ENCODE measurements at regions not wholly inside any gene's neighbourhood (a gene's known extent, or its start where the extent isn't known, plus 50 kb on each side); places are given as distances from the start of the nearest gene placed in this dataset.
"Not testable (repeated sequence)": the region's sequence is repeated elsewhere in the genome, so short reads cannot be mapped to it uniquely, and the experiment has no call there.

- DNase-seq (ENCODE audit: low read depth), result no peak
Observed at GRCh38 chr6:78505178-78505577, 362.2 kb upstream of the IRAK1BP1 start.

GRCh38 chr6:78511009-78511408 lies 356.3 kb upstream of the IRAK1BP1 start:
- DNase-seq (ENCODE audit: low read depth), result no peak

- DNase-seq (ENCODE audit: low read depth), result no peak
Observed at GRCh38 chr6:78513856-78514255, 353.5 kb upstream of the IRAK1BP1 start.

GRCh38 chr6:78515271-78515670 lies 352.1 kb upstream of the IRAK1BP1 start:
- no peak for DNase-seq (ENCODE audit: low read depth)

- no peak for DNase-seq (ENCODE audit: low read depth)
Observed at GRCh38 chr6:78517399-78517798, 350.0 kb upstream of the IRAK1BP1 start.

GRCh38 chr6:78523622-78524021 lies 343.7 kb upstream of the IRAK1BP1 start:
- no peak for DNase-seq (ENCODE audit: low read depth)

- no peak for DNase-seq (ENCODE audit: low read depth)
Observed at GRCh38 chr6:78525976-78526375, 341.4 kb upstream of the IRAK1BP1 start.

GRCh38 chr6:78526432-78526831 lies 340.9 kb upstream of the IRAK1BP1 start:
- no peak for DNase-seq (ENCODE audit: low read depth)

GRCh38 chr6:78528926-78529325 lies 338.4 kb upstream of the IRAK1BP1 start:
- DNase-seq (ENCODE audit: low read depth), result no peak

- no peak for DNase-seq (ENCODE audit: low read depth)
Observed at GRCh38 chr6:78530208-78530607, 337.1 kb upstream of the IRAK1BP1 start.

GRCh38 chr6:78533426-78533825 lies 333.9 kb upstream of the IRAK1BP1 start:
- DNase-seq (ENCODE audit: low read depth), result no peak

- no peak for DNase-seq (ENCODE audit: low read depth)
Observed at GRCh38 chr6:78533876-78534275, 333.5 kb upstream of the IRAK1BP1 start.

GRCh38 chr6:78538002-78538401 lies 329.3 kb upstream of the IRAK1BP1 start:
- DNase-seq (ENCODE audit: low read depth), result no peak

- DNase-seq (ENCODE audit: low read depth), result not testable (repeated sequence)
Observed at GRCh38 chr6:78547636-78548035, 319.7 kb upstream of the IRAK1BP1 start.

GRCh38 chr6:78551361-78551760 lies 316.0 kb upstream of the IRAK1BP1 start:
- DNase-seq (ENCODE audit: low read depth), result no peak

GRCh38 chr6:78552435-78552834 lies 314.9 kb upstream of the IRAK1BP1 start:
- no peak for DNase-seq (ENCODE audit: low read depth)

- no peak for DNase-seq (ENCODE audit: low read depth)
Observed at GRCh38 chr6:78554341-78554740, 313.0 kb upstream of the IRAK1BP1 start.

- no peak for DNase-seq (ENCODE audit: low read depth)
Observed at GRCh38 chr6:78559056-78559455, 308.3 kb upstream of the IRAK1BP1 start.

GRCh38 chr6:78561015-78561414 lies 306.3 kb upstream of the IRAK1BP1 start:
- DNase-seq (ENCODE audit: low read depth), result no peak

GRCh38 chr6:78565997-78566396 lies 301.4 kb upstream of the IRAK1BP1 start:
- DNase-seq (ENCODE audit: low read depth), result no peak

GRCh38 chr6:78570044-78570443 lies 297.3 kb upstream of the IRAK1BP1 start:
- DNase-seq (ENCODE audit: low read depth), result no peak

- no peak for DNase-seq (ENCODE audit: low read depth)
Observed at GRCh38 chr6:78577585-78577984, 289.8 kb upstream of the IRAK1BP1 start.

- no peak for DNase-seq (ENCODE audit: low read depth)
Observed at GRCh38 chr6:78578430-78578829, 288.9 kb upstream of the IRAK1BP1 start.

GRCh38 chr6:78580923-78581322 lies 286.4 kb upstream of the IRAK1BP1 start:
- no peak for DNase-seq (ENCODE audit: low read depth)

GRCh38 chr6:78583079-78583478 lies 284.3 kb upstream of the IRAK1BP1 start:
- DNase-seq (ENCODE audit: low read depth), result no peak
